ENCODE measurements at regions not wholly inside any gene's neighbourhood (a gene's known extent, or its start where the extent isn't known, plus 50 kb on each side); places are given as distances from the start of the nearest gene placed in this dataset.

- H3K27ac ChIP-seq (ENCODE audit: insufficient read depth, low read length, poor library complexity, severe bottlenecking): no peak overlapping the region
- H3K36me3 ChIP-seq (ENCODE audit: control insufficient read depth, insufficient read depth, low read length): no peaks in the 10 kb centered on the region
- no peak overlapping the region for H3K4me3 ChIP-seq (ENCODE audit: low read depth, low read length)
- ATAC-seq (ENCODE audit: low read depth in 2 of 2) (no peak), DNase-seq (no peak)
- Mint-ChIP-seq H3K36me3 (no peaks in the 10 kb centered on the region), H3K4me1 (no peaks in the 10 kb centered on the region), H3K27ac (no peak overlapping the region), H3K27me3 (peaks cover 6% of the 10 kb centered on the region), H3K9me3 (peaks cover 0 to 2% (median 0%) of the 10 kb centered on the region in 7 donors), H3K4me3 (no peak overlapping the region)
- no peaks in the 10 kb centered on the region for H3K27me3 ChIP-seq (ENCODE audit: control insufficient read depth, insufficient read depth, low read length)
- H3K9me3 ChIP-seq (ENCODE audit: control insufficient read depth in 2 of 2, low read length in 2 of 2): no peaks in the 10 kb centered on the region
- H3K4me1 ChIP-seq (ENCODE audit: control insufficient read depth, insufficient read depth, low read length, poor library complexity, severe bottlenecking): no peaks in the 10 kb centered on the region
These were observed 216.1 kb downstream of the TTC32 start for GRCh38 chr2:19685731-19686130.

DNA sequence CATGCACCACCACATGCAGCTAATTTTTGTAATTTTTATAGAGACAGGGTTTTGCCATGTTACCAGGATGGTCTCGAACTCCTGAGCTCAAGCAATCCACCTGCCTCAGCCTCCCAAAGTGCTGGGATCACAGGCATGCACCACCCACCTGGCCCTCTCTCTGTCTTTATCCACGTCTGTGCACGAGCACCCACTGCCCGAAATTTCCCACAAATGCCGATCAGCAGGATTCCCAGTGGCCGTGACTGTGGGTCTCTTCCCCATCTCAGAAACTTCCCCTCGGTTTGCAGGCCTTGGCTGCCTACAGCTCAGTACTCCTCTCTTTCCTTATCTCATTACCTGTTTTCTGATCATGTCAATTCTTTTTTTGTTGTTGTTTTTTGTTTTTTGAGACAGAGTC, 217.3 kb downstream of the TTC32 start:
- Histone ChIP-seq H3K9me3 (ENCODE audit: control insufficient read depth in 2 of 2, low read length in 2 of 2) (no peaks in the 10 kb centered on the region), H3K4me1 (ENCODE audit: control insufficient read depth, insufficient read depth, low read length, poor library complexity, severe bottlenecking) (no peaks in the 10 kb centered on the region), H3K27ac (ENCODE audit: insufficient read depth, low read length, poor library complexity, severe bottlenecking) (no peak overlapping the region), H3K4me3 (ENCODE audit: low read depth, low read length) (no peak overlapping the region), H3K36me3 (ENCODE audit: control insufficient read depth, insufficient read depth, low read length) (no peaks in the 10 kb centered on the region), H3K27me3 (ENCODE audit: control insufficient read depth, insufficient read depth, low read length) (no peaks in the 10 kb centered on the region)
- no peak overlapping the region for H3K4me3 Mint-ChIP-seq
- no peak for DNase-seq
- H3K27ac Mint-ChIP-seq: no peak overlapping the region
- no peaks in the 10 kb centered on the region for H3K36me3 Mint-ChIP-seq
- H3K4me1 Mint-ChIP-seq: no peaks in the 10 kb centered on the region
- peaks cover 4% of the 10 kb centered on the region for H3K27me3 Mint-ChIP-seq
- ATAC-seq (ENCODE audit: low read depth in 2 of 2): no peak
- H3K9me3 Mint-ChIP-seq: peaks cover 0 to 2% (median 0%) of the 10 kb centered on the region in 7 donors

GRCh38 chr2:19683556-19683955, 218.2 kb downstream of the TTC32 start:
- DNase-seq: no peak
- H3K4me3 Mint-ChIP-seq: no peak overlapping the region
- peaks cover 0 to 2% (median 0%) of the 10 kb centered on the region in 7 donors for H3K9me3 Mint-ChIP-seq
- no peak for ATAC-seq (ENCODE audit: low read depth in 2 of 2)
- peaks cover 4% of the 10 kb centered on the region for H3K27me3 Mint-ChIP-seq
- Histone ChIP-seq H3K4me1 (ENCODE audit: control insufficient read depth, insufficient read depth, low read length, poor library complexity, severe bottlenecking) (no peaks in the 10 kb centered on the region), H3K9me3 (ENCODE audit: control insufficient read depth in 2 of 2, low read length in 2 of 2) (no peaks in the 10 kb centered on the region), H3K27ac (ENCODE audit: insufficient read depth, low read length, poor library complexity, severe bottlenecking) (no peak overlapping the region), H3K36me3 (ENCODE audit: control insufficient read depth, insufficient read depth, low read length) (no peaks in the 10 kb centered on the region), H3K4me3 (ENCODE audit: low read depth, low read length) (no peak overlapping the region), H3K27me3 (ENCODE audit: control insufficient read depth, insufficient read depth, low read length) (no peaks in the 10 kb centered on the region)
- no peaks in the 10 kb centered on the region for H3K36me3 Mint-ChIP-seq
- no peaks in the 10 kb centered on the region for H3K4me1 Mint-ChIP-seq
- no peak overlapping the region for H3K27ac Mint-ChIP-seq

GRCh38 chr2:19682493-19682892, 219.3 kb downstream of the TTC32 start:
- no peaks in the 10 kb centered on the region for H3K36me3 ChIP-seq (ENCODE audit: control insufficient read depth, insufficient read depth, low read length)
- no peaks in the 10 kb centered on the region for H3K4me1 Mint-ChIP-seq
- ATAC-seq (ENCODE audit: low read depth in 2 of 2) (no peak), DNase-seq (no peak)
- no peaks in the 10 kb centered on the region for H3K9me3 ChIP-seq (ENCODE audit: control insufficient read depth in 2 of 2, low read length in 2 of 2)
- H3K27me3 Mint-ChIP-seq: peaks cover 4% of the 10 kb centered on the region
- H3K27me3 ChIP-seq (ENCODE audit: control insufficient read depth, insufficient read depth, low read length): no peaks in the 10 kb centered on the region
- H3K4me3 ChIP-seq (ENCODE audit: low read depth, low read length): no peak overlapping the region
- peaks cover 0 to 2% (median 0%) of the 10 kb centered on the region in 7 donors for H3K9me3 Mint-ChIP-seq
- H3K4me1 ChIP-seq (ENCODE audit: control insufficient read depth, insufficient read depth, low read length, poor library complexity, severe bottlenecking): no peaks in the 10 kb centered on the region
- H3K27ac ChIP-seq (ENCODE audit: insufficient read depth, low read length, poor library complexity, severe bottlenecking): no peak overlapping the region
- H3K4me3 Mint-ChIP-seq: no peak overlapping the region
- H3K27ac Mint-ChIP-seq: no peak overlapping the region
- H3K36me3 Mint-ChIP-seq: no peaks in the 10 kb centered on the region

- Histone ChIP-seq H3K4me1 (ENCODE audit: control insufficient read depth, insufficient read depth, low read length, poor library complexity, severe bottlenecking) (no peaks in the 10 kb centered on the region), H3K36me3 (ENCODE audit: control insufficient read depth, insufficient read depth, low read length) (no peaks in the 10 kb centered on the region), H3K4me3 (ENCODE audit: low read depth, low read length) (no peak overlapping the region), H3K27ac (ENCODE audit: insufficient read depth, low read length, poor library complexity, severe bottlenecking) (no peak overlapping the region), H3K9me3 (ENCODE audit: control insufficient read depth in 2 of 2, low read length in 2 of 2) (no peaks in the 10 kb centered on the region), H3K27me3 (ENCODE audit: control insufficient read depth, insufficient read depth, low read length) (no peaks in the 10 kb centered on the region)
- DNase-seq (no peak), ATAC-seq (ENCODE audit: low read depth in 2 of 2) (no peak)
- no peaks in the 10 kb centered on the region for H3K27me3 Mint-ChIP-seq
- H3K27ac Mint-ChIP-seq: no peak overlapping the region
- H3K9me3 Mint-ChIP-seq: peaks cover 0 to 4% (median 0%) of the 10 kb centered on the region in 7 donors
- no peaks in the 10 kb centered on the region for H3K36me3 Mint-ChIP-seq
- no peaks in the 10 kb centered on the region for H3K4me1 Mint-ChIP-seq
- H3K4me3 Mint-ChIP-seq: no peak overlapping the region
These were observed 223.8 kb downstream of the TTC32 start for GRCh38 chr2:19677825-19678518.

DNA sequence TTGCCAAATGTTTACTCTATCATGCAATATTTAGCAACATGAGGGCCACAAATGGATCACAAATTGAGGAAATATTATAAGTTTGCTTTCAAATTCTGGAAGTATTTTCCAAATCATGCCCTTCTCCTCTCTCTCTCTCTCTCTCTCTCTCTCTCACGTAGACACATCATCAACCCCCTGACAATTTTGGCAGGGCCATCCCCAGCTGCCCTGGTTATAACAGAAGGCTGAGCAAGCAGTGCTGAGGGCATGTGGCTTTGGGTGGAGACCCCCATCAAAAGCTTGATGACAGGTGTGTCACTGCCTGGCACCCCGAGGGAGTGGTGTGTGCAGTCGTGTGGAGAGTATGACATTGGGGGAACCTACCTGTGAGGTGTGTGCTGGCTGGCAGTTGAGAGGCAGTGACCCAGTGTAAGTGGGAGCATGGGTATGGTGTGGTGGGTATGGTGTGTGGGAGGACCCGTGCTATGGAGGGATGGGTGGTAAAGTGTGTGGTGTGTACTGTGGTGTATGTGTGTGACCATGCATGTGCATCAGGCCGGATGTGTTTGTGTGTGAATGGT, 224.5 kb downstream of the TTC32 start:
- DNase-seq (no peak), ATAC-seq (ENCODE audit: low read depth in 2 of 2) (peak in 1 of 2 donors; percentile 34)
- no peaks in the 10 kb centered on the region for H3K4me1 ChIP-seq (ENCODE audit: control insufficient read depth, insufficient read depth, low read length, poor library complexity, severe bottlenecking)
- no peaks in the 10 kb centered on the region for H3K27me3 Mint-ChIP-seq
- no peaks in the 10 kb centered on the region for H3K36me3 ChIP-seq (ENCODE audit: control insufficient read depth, insufficient read depth, low read length)
- H3K9me3 ChIP-seq (ENCODE audit: control insufficient read depth in 2 of 2, low read length in 2 of 2): no peaks in the 10 kb centered on the region
- no peak overlapping the region for H3K4me3 ChIP-seq (ENCODE audit: low read depth, low read length)
- no peak overlapping the region for H3K27ac Mint-ChIP-seq
- no peak overlapping the region for H3K27ac ChIP-seq (ENCODE audit: insufficient read depth, low read length, poor library complexity, severe bottlenecking)
- peaks cover 0 to 4% (median 0%) of the 10 kb centered on the region in 7 donors for H3K9me3 Mint-ChIP-seq
- H3K4me1 Mint-ChIP-seq: no peaks in the 10 kb centered on the region
- no peaks in the 10 kb centered on the region for H3K36me3 Mint-ChIP-seq
- H3K4me3 Mint-ChIP-seq: no peak overlapping the region
- H3K27me3 ChIP-seq (ENCODE audit: control insufficient read depth, insufficient read depth, low read length): no peaks in the 10 kb centered on the region

- no peak for DNase-seq
- no peaks in the 10 kb centered on the region for H3K4me1 ChIP-seq (ENCODE audit: control insufficient read depth, insufficient read depth, low read length, poor library complexity, severe bottlenecking)
- no peaks in the 10 kb centered on the region for H3K36me3 Mint-ChIP-seq
- no peaks in the 10 kb centered on the region for H3K27me3 Mint-ChIP-seq
- no peak for ATAC-seq (ENCODE audit: low read depth in 2 of 2)
- peaks cover 0 to 4% (median 0%) of the 10 kb centered on the region in 7 donors for H3K9me3 Mint-ChIP-seq
- no peaks in the 10 kb centered on the region for H3K9me3 ChIP-seq (ENCODE audit: control insufficient read depth in 2 of 2, low read length in 2 of 2)
- H3K27ac ChIP-seq (ENCODE audit: insufficient read depth, low read length, poor library complexity, severe bottlenecking): no peak overlapping the region
- no peak overlapping the region for H3K4me3 Mint-ChIP-seq
- H3K36me3 ChIP-seq (ENCODE audit: control insufficient read depth, insufficient read depth, low read length): no peaks in the 10 kb centered on the region
- H3K27me3 ChIP-seq (ENCODE audit: control insufficient read depth, insufficient read depth, low read length): no peaks in the 10 kb centered on the region
- H3K4me3 ChIP-seq (ENCODE audit: low read depth, low read length): no peak overlapping the region
- no peak overlapping the region for H3K27ac Mint-ChIP-seq
- no peaks in the 10 kb centered on the region for H3K4me1 Mint-ChIP-seq
These were observed 225.0 kb downstream of the TTC32 start for GRCh38 chr2:19676770-19677169.

DNA sequence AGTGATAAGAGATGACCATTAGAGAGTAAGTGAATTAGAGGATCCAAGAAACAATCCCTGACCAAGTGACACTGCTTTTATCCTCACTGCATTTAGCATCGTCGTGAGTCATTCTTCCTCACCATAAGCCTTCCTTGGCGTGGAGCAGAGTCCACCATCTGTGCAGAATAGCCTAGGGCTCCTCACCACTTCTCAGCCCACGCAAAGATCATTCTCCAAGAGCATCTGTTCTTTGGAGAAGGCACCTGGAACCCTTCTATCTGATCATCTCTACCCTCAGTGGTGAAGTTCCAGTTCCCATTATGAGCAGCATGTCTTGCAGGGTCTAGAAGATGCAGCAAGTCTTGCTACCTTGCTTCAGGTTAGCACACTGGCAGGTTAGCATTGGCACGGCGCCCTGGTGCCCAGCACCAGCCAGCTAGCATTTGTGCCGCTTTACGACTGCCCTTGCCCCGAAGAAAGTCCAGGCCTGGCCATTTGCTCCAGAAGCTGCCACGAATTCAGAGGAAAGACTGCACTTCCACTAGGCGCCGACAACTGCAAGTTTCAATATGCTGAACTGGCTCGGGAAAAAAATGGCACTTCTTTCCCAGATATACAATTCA, 225.8 kb downstream of the TTC32 start:
- Mint-ChIP-seq H3K36me3 (no peaks in the 10 kb centered on the region), H3K4me3 (no peak overlapping the region), H3K9me3 (peaks cover 0 to 4% (median 0%) of the 10 kb centered on the region in 7 donors), H3K27me3 (no peaks in the 10 kb centered on the region), H3K4me1 (no peaks in the 10 kb centered on the region), H3K27ac (no peak overlapping the region)
- Histone ChIP-seq H3K4me3 (ENCODE audit: low read depth, low read length) (no peak overlapping the region), H3K4me1 (ENCODE audit: control insufficient read depth, insufficient read depth, low read length, poor library complexity, severe bottlenecking) (no peaks in the 10 kb centered on the region), H3K9me3 (ENCODE audit: control insufficient read depth in 2 of 2, low read length in 2 of 2) (no peaks in the 10 kb centered on the region), H3K36me3 (ENCODE audit: control insufficient read depth, insufficient read depth, low read length) (no peaks in the 10 kb centered on the region), H3K27ac (ENCODE audit: insufficient read depth, low read length, poor library complexity, severe bottlenecking) (no peak overlapping the region), H3K27me3 (ENCODE audit: control insufficient read depth, insufficient read depth, low read length) (no peaks in the 10 kb centered on the region)
- ATAC-seq (ENCODE audit: low read depth in 2 of 2) (no peak), DNase-seq (no peak)

Data from CD4-positive, CD25-positive, alpha-beta regulatory T cell (primary cell).